ENCODE measurements at regions not wholly inside any gene's neighbourhood (a gene's known extent, or its start where the extent isn't known, plus 50 kb on each side); places are given as distances from the start of the nearest gene placed in this dataset.

DNA sequence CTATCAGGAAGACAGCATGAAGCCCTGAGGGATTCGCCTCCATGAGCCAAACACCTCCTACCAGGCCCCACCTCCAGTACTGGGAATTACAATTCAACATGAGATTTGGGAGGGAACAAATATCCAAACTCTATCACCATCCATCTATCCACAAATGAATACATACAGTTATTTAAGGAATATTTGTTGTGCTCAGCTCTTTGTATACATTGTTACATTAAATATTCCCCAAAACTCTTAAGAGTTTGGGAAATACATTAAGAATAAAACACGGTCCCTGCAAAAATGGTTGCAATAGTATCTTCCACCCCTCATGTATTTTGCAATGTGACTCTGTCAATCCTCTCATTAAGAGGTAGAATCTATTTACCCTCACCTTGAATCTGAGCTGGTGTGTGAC lies 109.8 kb upstream of the PLXNC1 start:
- no peak overlapping the region for H3K4me3 ChIP-seq
- no peak for DNase-seq (ENCODE audit: low spot score)
- no peak overlapping the region for H3K27ac ChIP-seq
- TF ChIP-seq, protein P1, sequence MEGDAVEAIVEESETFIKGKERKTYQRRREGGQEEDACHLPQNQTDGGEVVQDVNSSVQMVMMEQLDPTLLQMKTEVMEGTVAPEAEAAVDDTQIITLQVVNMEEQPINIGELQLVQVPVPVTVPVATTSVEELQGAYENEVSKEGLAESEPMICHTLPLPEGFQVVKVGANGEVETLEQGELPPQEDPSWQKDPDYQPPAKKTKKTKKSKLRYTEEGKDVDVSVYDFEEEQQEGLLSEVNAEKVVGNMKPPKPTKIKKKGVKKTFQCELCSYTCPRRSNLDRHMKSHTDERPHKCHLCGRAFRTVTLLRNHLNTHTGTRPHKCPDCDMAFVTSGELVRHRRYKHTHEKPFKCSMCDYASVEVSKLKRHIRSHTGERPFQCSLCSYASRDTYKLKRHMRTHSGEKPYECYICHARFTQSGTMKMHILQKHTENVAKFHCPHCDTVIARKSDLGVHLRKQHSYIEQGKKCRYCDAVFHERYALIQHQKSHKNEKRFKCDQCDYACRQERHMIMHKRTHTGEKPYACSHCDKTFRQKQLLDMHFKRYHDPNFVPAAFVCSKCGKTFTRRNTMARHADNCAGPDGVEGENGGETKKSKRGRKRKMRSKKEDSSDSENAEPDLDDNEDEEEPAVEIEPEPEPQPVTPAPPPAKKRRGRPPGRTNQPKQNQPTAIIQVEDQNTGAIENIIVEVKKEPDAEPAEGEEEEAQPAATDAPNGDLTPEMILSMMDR (IDR thresholded peaks at IDR 0.05): no peak

DNA sequence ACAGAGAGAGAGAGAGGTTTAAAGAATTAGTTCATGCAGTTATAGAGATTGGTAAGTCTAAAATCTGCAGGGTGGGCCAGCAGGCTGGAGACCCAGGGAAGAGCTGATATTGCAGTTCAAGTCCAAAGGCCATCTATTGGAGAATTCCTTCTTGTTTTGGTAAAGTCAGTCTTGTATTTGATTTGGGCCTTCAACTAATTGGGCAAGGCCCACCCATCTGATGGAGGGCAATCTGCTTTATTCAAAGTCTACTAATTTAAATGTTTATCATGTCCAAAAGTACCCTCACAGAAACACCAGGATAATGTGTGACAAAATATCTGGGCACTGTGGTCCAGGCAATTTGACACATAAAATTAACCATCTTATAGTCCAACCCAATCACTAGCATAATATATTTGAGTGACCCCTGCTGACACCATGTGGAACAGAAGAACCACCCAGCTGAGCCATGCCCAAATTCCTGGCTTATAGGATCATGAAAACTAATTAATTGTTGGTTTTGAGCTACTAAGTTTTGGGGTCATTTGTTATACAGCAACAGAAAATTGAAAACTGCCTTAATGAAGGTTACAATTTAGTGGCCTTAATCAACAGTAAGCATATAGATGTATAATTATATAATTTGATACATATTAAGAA lies 109.1 kb upstream of the PLXNC1 start:
- Histone ChIP-seq H3K27ac (no peak overlapping the region), H3K4me3 (no peak overlapping the region)
- no peak for DNase-seq (ENCODE audit: low spot score)
- TF ChIP-seq, protein P1 (IDR thresholded peaks at IDR 0.05): no peak

DNA sequence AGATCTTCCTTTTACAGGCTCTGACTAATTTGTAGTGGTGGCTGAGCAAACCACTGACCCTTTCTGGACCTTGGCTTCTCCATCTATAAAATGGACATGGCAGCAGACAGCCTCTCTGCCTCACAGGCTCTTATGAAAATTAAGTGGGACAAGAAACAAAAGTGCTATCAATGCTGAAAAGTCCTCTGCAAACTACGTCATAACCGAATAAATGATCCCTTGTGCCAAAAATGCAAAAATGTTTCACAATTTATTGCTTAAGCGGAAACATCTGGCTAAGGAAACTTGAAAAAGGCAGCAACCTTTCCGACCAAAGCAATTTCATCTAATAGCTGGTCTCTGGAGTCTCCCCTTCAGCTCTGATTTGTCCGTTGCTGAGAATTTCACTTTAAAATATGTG lies 108.5 kb upstream of the PLXNC1 start:
- TF ChIP-seq, protein P1 (IDR thresholded peaks at IDR 0.05): no peak
- no peak for DNase-seq (ENCODE audit: low spot score)
- Histone ChIP-seq H3K4me3 (no peak overlapping the region), H3K27ac (no peak overlapping the region)

DNA sequence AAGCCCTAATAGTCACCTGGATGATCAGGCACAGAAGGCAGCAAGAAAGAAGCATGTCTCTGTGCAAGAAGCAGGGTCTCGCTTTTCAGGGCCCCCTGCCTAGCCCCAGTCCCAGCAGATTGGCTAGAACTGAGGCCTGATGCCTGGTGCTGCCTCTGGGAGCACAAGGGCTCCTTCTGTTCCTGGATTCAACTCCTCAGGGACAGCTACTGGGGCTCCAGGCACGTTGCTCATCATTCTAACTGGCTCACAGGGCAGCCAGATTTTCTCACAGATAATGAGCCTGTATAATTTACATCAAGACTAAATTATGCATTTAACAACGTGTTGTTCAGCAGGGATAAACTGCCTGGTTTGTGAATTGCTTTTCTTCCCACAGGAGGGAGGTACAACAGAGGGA lies 106.5 kb upstream of the PLXNC1 start:
- H3K27ac ChIP-seq: peak overlapping the region in 1 of 2 donors; percentile 56
- no peak for DNase-seq (ENCODE audit: low spot score)
- H3K4me3 ChIP-seq: no peak overlapping the region
- TF ChIP-seq, protein P1 (IDR thresholded peaks at IDR 0.05): no peak

DNA sequence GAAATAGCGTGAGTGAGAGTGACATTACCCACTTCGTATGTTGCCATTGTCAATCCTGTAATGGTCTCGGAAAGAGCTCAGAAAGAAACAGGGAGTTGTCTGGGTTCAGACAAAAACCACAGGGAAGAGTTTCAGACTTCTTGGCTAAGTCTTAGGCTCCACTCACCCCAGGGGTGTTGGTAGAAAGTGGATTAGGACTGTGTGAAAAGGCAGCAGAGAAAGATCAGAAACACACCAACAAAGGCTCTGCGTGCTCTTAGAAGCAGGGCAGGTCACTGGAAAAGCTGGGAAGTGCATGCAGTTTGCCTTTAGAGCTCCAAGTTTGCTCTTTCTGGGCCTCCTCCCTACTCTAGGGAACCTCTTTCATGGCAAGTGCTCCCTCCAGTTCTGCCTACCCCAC lies 106.1 kb upstream of the PLXNC1 start:
- peak overlapping the region in 1 of 2 donors; percentile 56 for H3K27ac ChIP-seq
- DNase-seq (ENCODE audit: low spot score): no peak

DNA sequence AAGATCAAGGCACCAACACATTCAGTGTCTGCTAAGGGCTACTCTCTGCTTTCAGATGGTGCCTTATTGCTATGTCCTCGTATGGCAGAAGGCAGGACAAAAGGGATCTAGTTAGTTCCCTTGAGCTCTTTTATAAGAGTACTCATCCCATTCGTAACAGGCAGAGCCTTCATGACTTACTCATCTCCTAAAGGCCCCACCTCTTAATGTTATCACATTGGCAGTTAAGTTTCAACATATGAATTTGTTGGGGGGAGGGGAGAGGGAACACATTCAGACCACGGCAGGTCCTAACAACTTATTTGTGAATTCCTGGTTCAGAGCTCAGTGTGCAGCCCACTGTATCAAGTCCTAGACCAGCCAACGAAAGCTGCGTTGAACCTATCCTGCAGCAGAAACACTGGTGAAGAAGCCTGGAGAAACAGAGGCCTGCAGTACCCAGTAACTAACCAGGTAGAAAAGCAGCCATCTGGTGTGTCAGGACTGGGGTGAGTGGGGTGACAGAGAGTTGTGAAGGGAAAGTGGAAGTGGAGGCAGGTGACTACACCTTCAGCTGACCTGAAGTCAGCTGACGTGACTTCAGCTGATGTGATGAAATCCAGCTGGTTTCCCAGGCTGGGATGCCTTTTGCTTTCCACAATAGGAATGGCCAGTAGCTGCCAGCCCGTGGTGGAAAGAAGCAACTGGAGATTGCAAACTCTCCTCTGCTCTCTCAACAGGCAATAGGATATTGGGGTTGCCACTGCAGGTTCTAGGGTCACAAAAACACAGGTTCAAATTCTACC lies 101.6 kb upstream of the PLXNC1 start:
- DNase-seq (ENCODE audit: low spot score): no peak
- no peak overlapping the region for H3K4me3 ChIP-seq
- H3K27ac ChIP-seq: no peak overlapping the region
- TF ChIP-seq, protein P1 (IDR thresholded peaks at IDR 0.05): no peak

More for the DNA sequence above, 106.1 kb upstream of the PLXNC1 start:
- no peak overlapping the region for H3K4me3 ChIP-seq
- TF ChIP-seq, protein P1 (IDR thresholded peaks at IDR 0.05): no peak

Measured in coronary artery (tissue), 2 donors.